NCI-H1436 (cell line): ENCODE measurements at regions not wholly inside any gene's neighbourhood (a gene's known extent, or its start where the extent isn't known, plus 50 kb on each side); places are given as distances from the start of the nearest gene placed in this dataset.
"Not testable (repeated sequence)": the region's sequence is repeated elsewhere in the genome, so short reads cannot be mapped to it uniquely, and the experiment has no call there.

Source experiments
- DNase-seq: peaks from one replicate; lab custom pipeline; 2025; lab: John Stamatoyannopoulos, UW

DNA sequence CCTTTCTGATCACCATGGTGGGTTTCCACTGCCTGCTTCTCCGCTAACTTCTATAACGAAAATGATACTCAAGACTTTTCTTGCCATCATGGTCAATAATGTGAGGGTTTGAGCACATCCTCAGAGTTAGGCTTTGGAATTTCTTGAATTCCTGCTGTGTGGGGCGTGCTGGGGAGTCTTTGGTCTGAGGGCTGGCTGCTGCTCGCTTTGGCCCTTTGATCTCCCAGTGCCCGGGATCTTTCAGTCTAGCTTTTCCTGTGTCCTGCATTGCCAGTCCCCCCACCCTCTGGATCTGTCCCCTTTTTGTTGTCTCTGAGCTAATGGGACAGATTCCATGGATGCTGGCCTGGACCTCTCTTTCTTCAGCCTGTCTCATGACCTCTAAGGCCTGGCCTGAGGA is 182.6 kb downstream of the NPIPA7 start:
- not testable (repeated sequence) for DNase-seq

DNA sequence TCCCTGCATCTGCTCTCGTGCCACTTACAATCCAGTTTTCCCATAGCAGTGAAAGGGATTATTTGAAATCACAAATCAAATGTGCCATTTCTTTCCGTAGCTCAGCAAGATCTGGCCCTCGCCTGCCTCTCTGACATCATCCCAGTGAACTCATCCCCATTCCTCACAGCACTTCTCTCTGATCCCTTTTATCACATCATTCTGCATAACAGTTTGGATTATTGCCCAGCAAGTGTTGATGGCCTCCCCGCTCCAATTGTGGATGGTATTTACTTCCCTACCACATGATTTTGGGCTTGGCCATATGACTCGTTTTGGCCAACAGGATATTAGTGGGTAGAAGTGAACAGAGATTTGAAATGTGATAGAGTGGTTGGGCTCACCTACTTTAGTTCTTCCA is 185.0 kb downstream of the NPIPA7 start:
- DNase-seq: not testable (repeated sequence)

DNA sequence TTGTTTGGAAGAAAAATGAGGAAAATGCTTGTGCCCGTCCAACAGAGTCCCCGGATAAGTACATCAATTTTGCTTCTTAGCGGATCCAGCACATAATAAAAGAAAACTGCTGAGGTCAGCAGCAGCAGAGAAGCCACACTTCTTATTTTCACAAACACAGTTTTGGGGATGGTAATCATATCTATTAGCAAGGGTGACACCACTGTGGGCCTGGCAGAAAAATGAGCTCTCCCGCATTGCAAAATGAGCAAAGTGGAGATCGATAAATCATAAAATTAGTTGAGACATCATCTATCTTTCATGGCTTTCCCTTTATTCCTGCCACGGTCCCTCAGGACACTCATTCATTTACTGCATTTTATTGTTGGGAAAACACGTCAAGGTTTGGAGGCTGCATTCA is 186.4 kb downstream of the NPIPA7 start:
- not testable (repeated sequence) for DNase-seq

DNA sequence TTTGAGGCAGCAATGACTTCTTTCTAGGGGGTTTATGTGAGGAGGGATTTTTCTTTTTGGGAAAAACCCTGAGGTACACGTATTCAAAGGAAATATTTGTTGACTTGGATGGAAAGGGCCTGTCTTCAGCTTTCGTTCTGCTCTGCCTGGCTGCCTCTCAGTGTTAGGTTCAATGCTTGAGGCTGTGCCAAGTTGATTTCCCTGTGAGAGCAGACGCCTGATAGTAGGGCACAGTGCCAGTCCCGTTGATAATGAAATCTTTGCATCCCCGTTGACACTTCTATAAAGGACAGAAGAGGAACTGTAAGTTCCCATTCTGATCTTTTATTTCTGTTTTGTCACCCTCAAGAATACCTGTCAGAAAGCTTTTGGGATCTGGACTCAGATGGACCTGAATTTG is 191.1 kb downstream of the NPIPA7 start:
- DNase-seq: not testable (repeated sequence)

DNA sequence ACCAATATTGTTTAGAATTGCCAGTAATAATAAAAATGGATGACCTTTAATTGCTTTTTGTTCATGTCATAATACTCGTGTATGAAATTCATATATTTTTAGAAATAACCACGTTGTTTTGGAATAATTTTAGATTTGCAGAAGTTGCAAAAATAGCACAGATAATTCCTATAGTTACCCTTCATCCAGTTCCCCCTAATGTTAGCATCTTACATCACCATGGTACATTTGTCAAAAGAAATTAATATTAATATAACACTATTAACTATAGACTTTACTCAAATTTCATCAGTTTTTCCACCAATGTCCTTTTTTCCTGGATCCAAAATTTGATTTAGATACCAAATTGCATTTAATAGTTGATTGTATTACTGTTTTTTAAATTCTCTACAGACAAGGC is 191.9 kb downstream of the NPIPA7 start:
- not testable (repeated sequence) for DNase-seq

DNA sequence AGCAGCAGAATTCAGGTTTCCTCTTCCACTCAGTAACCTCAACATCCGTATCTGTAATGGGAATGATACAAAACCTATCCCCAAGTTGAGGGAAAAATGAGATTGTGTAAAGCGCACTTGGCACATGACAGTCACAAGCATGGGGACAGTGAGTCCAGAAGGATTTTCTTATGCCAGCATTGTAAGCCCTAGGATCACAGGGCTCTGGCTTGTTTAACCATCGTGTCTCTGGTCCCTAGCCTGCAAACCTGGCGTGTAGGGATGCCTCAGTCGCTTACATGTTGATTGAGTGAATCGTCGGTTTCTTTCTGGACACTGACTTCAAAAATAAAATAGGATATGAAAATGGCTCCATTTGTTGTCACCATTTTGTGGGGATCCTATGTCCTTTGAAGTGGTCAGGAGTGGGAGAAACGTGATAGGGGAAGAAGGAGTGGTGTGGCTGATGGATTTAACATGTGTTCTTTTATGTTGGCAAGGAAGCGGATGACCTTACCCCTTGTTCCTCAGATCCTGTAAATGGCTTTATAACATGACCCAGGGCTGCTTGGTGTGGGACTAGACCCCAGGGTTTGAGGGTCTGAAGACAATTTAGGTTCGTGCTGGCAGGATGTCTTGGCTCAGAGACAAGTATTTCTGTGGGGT is 193.3 kb downstream of the NPIPA7 start:
- not testable (repeated sequence) for DNase-seq

DNA sequence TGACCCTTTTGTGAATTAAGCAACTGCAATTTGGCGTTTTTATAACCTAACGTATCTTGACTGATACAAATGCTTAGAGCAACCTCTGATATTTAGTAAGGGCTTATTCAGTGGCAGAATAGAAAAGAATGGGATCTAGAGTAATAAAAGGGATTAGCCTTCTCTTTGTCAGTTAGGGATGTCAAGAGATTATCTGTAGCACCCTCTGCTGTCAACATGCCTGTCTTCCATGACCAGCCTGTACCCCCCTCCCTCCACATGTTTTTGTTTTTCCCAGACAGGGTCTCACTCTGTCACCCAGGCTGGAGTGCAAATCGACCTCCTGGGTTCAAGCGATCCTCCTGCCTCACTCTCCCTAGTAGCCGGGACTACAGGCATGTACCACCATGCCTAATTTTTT is 198.1 kb downstream of the NPIPA7 start:
- DNase-seq: not testable (repeated sequence)

DNA sequence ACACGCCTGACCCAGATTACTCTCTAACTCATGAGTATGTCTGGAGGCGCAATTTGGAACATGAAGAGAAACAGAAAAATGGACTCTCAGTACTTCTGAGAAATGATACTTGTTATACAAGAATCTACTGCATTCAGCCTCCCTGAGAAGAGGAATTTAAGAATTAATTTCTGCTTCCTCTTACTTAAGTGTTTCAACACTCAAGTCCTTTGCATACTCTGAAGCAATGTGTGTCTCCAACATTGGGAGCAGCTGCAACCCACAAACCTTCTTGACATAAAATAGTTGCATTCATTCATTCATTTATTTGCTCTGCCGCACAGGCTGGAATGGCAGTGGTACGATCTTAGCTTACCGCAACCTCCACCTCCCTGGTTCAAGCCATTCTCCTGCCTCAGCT is 199.8 kb downstream of the NPIPA7 start:
- DNase-seq: no peak

DNA sequence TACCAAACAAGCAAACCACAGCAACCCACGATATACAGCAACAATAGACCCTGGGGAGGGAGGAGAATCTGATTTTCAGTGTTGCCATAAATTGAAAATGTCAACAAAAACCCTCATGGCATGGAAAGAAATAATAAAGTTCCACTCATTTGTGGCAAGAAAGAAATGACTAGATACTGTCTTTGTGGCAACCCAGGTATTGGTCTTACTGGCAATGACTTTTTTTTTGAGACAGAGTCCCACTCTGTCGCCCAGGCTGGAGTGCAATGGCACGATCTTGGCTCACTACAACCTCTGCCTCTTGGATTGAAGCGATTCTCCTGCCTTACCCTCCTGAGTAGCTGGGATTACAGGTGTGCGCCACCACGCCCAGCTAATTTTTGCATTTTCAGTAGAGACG is 204.0 kb downstream of the NPIPA7 start:
- DNase-seq: not testable (repeated sequence)

DNA sequence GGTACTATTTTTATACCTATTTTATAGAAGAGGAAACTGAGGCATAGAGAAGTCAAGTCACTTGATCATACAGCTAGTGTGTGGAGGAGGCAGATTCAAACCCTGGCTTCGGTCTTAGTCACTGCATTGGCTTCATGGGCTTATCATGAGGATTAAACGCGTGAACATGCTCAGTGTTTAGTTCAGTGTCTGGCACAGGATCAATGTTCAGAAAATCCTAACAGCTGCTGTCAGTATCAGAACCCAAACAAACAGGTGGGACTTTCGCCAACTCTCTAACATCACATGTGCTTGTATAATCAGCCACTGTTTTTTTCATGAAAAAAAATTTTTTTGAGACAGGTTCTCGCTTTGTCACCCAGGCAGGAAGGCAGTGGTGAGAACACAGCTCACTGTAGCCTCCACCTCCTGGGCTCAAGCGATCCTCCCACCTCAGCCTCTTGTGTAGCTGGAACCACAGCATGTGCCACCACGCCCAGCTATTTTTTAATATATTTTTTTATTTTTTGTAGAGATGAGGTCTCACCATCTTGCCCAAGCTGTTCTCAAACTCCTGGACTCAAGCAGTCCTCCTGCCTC is 207.2 kb downstream of the NPIPA7 start:
- DNase-seq: not testable (repeated sequence)

DNA sequence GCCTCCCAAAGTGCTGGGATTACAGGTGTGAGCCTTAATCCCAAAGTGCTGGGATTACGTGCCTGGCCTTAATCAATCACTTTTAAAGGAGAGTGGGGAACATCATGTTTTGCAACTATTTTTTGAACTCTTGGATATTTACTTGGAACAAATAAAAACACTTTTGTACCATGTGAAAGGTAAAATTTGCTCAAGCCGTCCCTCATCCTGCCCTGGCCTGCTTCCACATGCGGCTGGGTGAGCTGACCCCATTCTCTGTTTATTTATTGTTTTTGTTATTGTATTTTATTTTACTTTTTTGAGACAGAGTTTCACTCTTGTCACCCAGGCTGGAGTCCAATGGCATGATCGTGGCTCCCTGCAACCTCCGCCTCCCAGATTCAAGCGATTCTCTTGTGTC is 208.0 kb downstream of the NPIPA7 start:
- DNase-seq: not testable (repeated sequence)

DNA sequence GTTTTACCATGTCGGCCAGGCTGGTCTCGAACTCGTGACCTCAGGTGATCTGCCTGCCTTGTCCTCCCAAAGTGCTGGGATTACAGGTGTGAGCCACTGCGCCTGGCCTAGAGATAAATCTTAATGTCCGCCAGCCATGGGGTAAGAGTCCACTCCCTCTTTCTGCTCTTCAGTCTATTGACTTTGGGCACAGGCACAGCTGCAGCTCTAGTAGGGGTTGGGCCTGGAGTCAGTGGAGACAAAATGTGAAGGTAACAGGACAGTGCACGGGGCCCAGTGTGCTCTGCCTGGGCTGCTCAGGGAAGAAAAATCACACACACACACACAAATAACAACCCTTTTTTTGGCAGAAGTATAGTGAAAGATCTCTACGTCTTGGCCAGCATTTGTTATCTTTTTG is 209.5 kb downstream of the NPIPA7 start:
- not testable (repeated sequence) for DNase-seq

DNA sequence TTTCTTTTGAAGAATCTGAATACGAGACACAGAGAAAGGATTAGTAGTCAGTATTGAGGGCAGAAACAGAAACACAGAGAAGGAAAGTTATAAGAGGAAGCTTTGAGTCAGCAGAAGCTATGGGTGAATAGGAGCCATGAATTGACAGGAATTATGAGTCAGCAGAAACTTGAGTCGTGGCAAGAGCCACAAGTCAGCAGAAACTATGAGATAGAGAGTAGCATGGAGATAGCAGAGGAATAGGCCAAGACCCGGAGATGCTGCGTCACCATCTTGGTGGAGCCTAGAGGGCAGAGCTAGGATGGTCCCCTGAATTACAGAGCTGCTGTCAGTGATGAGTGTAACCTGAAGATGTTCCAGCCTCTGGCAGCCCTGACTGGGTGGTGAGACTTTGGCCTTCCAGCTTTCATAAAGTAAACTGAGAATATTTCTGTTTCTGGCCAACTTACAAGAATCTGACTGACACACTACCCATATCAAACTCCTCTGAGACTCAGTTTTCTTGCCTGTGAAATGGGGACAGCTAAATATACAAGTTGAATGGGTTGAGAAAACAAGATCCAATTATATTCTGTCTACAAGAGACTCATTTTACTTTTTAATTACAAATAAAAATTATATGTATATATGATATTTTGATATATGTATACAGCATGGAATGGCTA is 211.8 kb downstream of the NPIPA7 start:
- DNase-seq: not testable (repeated sequence)

DNA sequence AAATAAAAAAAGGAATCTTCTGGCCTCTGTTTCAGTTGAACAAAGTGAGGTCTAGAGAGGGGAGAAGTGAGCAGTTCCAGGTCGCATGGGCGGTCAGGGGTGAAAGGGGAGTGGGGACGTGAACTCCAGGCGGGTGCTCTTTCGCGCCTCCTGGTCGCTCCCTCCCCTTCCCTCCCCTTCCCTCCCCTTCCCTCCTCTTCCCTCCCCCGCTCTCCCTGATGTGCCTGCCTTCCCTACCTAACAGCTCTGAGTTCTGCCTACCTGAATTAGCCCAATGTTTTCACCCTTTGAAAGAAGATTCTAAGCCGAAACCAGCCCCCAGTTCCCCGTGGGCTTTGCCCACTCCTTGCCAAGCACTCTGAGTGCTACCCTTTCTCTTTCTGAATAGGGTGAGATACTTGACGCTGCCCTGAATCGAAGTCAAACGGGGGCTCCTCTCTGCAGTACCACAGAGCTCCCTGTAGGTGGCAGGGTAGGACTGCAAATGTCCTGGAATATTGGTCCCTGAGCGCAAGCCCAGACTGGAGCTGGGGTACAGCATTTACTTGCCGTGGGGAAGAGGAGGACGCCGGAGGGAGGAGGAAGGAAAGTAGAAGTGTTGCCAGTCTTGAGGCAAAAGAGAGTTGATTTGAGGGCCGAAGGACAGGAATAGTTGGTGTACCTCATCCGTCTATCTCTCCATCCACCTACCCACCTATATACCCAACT is 214.4 kb downstream of the NPIPA7 start:
- DNase-seq: peak; percentile 29

DNA sequence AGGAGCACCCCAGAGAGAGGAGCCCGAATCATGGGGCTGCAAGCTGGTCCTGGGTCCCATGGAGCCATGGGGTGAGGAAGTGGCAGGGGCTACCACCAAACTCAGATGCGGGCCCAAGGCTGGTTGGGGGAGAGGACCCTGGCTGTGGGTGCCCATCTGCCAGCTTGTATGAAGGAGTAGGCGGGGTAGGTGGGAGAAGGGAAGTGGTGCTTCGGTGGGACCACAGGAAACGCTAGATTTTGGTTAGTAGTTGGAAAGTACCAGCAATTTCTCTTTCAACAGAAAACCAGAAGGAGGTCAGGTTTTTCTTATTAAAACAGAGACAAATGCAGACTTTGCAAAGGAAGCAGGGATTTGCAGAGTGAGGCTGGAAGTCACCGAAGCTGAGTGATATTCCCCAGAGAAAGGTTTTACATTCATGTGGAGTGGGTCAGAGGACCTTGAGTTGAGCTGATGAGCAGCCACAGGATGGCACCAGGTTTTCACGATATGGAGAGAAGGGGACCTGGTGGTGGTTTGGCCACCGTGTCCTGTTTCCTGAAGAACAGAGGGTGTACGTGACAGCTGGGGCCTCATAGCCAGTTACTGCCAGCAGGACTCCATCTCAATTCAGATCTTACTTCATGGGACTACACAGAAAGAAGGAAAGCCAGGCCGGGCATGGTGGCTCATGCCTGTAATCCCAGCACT is 216.2 kb downstream of the NPIPA7 start:
- not testable (repeated sequence) for DNase-seq

DNA sequence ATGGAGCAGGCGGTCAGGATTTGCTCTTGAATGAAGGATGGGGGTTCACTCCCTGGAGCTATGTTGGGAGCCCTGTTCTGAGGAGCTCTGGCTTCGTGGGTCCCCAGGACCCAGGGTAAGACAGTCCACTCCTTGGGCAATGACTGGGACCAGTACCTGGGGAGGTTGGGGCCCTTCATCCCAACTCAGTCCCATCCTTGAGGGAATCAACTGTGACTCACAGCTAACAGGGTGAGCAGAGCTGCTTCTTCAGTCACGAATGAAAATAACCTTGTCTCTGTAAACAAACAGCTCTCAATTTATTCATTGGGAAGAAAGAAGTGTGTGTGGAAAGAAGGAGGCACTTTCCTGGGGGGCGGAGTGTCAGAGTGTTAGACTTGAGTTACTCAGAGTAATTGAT is 222.3 kb downstream of the NPIPA7 start:
- DNase-seq: not testable (repeated sequence)

DNA sequence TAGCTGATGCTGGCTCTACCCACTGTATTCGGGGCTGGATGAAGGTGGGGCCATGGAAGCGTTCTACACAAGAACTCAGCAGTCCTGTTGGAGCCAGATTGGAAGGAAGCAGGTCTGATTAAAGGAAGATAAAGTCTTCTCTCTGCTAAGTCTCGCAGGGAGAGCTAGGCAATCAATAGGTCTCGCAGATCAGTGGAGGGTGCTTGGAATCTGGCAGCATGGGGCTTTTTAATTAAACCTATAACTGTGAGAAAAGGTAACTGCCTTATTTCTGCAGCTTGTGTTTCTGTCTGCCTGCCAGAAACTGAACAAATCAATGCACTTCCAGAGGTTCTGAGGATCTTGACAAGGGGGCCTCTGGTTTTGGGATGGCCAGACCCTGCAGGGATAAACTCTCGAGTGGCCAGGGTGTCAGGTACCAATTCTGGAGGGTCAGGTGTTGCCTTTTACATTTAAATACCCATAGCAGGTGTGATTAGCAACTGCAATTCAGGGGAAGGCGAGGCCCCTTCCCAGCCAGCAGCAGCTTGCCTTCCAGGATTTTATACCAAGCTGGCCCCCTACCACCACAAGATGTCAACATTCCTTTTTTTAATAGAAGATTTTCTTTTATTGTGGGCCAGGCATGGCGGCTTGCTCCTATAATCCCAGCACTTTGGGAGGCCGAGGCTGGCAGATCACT is 228.6 kb downstream of the NPIPA7 start:
- not testable (repeated sequence) for DNase-seq

DNA sequence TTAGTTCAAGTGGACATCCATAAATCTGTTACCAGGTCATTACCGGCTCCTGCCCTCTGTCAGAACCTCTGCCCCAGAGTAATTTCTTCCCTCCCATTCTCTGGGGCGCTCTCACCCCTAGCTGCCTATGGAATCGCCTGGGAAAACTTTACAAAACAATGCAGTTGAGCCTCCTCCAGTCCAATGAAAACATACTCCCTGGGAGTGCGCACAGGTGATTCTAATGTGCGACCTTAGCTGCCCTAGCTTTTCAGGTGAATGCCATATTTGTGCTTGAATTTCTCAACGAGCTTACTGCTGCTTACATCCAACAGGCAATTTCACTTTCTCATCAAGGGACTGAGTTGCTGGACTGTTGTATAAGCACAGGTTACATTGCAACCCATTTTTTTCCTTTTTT is 230.7 kb downstream of the NPIPA7 start:
- DNase-seq: not testable (repeated sequence)

DNA sequence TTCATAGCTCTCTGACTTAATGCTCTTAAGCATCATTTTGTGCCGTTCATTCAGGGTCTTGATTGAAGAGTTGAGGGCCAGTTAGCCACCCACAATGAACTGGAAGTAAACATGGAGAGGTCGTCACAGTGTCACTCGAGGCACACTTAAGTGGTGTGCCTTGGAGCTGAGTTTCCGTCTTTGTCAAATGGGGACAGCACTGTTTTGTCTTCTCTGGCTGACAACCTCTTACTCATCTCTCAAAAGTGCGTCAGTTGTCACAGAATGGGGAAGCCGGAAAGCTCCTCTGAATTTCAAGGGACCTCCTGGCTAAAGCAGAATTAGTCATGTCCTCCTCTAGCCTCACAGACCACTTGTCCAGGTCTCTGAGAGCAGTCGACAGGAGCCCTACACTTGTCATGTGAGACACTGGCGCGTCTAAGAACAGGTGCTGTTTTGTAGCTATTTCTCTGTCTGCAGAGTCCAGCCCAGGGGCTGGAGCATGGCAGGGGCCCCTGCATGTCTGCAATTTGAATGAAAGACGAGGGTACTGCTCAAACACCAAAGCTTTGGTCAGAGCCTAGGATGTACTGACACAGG is 231.5 kb downstream of the NPIPA7 start:
- DNase-seq: not testable (repeated sequence)

DNA sequence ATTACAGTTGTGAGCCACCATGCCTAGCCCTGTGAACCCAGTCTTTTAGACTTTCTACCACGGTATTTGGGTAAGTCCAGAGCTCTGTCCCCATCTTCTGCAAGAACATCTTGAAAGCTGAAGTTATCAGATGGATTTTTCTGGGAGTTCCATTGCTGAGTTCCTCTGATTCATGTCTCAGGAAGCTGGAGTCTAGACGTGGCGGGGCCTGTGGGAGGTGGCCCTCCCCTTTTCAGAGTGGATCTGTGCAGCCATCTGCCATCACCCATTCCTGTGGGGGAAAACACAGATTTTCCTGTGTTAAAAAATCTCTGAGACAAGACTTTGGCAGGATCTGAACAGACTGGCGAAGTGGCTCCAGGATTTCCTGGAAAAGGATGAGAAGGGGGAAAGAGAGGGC is 234.3 kb downstream of the NPIPA7 start:
- not testable (repeated sequence) for DNase-seq

DNA sequence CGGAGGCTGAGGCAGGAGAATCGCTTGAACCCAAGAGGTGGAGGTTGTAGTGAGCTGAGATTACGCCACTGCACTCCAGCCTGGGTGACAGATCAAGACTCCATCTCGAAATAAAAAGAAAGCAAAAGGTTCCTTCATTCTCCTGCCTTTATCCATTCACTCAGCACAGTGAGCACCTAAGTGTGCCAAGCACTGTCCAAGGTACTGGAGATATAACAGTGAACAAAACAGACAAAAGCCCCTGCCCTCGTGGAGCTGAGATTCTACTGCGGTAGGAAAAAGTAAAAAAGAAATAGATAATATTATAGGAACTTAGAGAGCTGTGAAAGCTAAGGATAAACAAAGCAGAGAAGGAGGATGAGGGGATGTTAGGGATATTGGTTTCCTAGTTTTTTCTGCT is 235.5 kb downstream of the NPIPA7 start:
- not testable (repeated sequence) for DNase-seq
